ENCODE measurements at regions not wholly inside any gene's neighbourhood (a gene's known extent, or its start where the extent isn't known, plus 50 kb on each side); places are given as distances from the start of the nearest gene placed in this dataset.

- DNase-seq (ENCODE audit: low spot score): no peak
- no peak for TF ChIP-seq CTCF (IDR thresholded peaks at IDR 0.05; ENCODE audit: extremely low read depth, missing control alignments)
Observed at GRCh38 chr22:48779661-48780596, 1047.7 kb downstream of the BRD1 start.

- no peak for TF ChIP-seq CTCF (IDR thresholded peaks at IDR 0.05; ENCODE audit: extremely low read depth, missing control alignments)
- no peak for DNase-seq (ENCODE audit: low spot score)
Observed at GRCh38 chr22:48779211-48779643, 1048.4 kb downstream of the BRD1 start.

- DNase-seq (ENCODE audit: low spot score): no peak
- TF ChIP-seq CTCF (IDR thresholded peaks at IDR 0.05; ENCODE audit: extremely low read depth, missing control alignments): no peak
Observed at GRCh38 chr22:48778308-48779195, 1049.1 kb downstream of the BRD1 start.

GRCh38 chr22:48772286-48772907, 1055.3 kb downstream of the BRD1 start:
- no peak for TF ChIP-seq CTCF (IDR thresholded peaks at IDR 0.05; ENCODE audit: extremely low read depth, missing control alignments)
- DNase-seq (ENCODE audit: low spot score): no peak

- TF ChIP-seq CTCF (IDR thresholded peaks at IDR 0.05; ENCODE audit: extremely low read depth, missing control alignments): no peak
- DNase-seq (ENCODE audit: low spot score): no peak
Observed at GRCh38 chr22:48765595-48765994, 1062.1 kb downstream of the BRD1 start.

- no peak for DNase-seq (ENCODE audit: low spot score)
- no peak for TF ChIP-seq CTCF (IDR thresholded peaks at IDR 0.05; ENCODE audit: extremely low read depth, missing control alignments)
Observed at GRCh38 chr22:48761546-48761945, 1066.1 kb downstream of the BRD1 start.

All from GM20000 (cell line).